ENCODE measurements at regions not wholly inside any gene's neighbourhood (a gene's known extent, or its start where the extent isn't known, plus 50 kb on each side); places are given as distances from the start of the nearest gene placed in this dataset.

DNA sequence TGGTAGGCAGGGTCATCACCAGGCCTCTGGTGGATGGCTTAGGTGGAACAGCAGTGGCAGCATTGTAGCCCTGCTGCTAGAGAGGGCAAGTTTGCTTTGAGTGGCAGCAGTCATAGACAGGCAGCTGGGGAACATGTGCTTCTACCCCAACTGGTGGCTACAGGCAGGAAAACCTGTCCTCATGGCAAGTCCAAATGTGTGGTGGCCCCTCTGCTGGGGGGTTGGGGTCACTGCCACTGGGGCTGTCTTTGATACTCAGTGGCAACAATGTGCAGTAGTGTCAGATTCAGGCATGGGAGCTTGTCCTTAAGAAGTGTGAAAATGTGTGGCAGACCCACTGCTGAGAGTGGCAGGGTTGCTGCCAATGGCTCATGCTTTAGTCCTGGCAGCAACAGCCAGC is 186.2 kb upstream of the NPSR1 start:
- Mint-ChIP-seq H3K36me3 (ENCODE audit: low read depth) (peaks cover 3% of the 10 kb centered on the region), H3K9me3 (peaks cover 8% of the 10 kb centered on the region), H3K27ac (no peak overlapping the region), H3K27me3 (ENCODE audit: low read depth) (no peaks in the 10 kb centered on the region), H3K4me1 (ENCODE audit: low read depth) (no peaks in the 10 kb centered on the region), H3K4me3 (no peak overlapping the region)
- intact Hi-C loops (cut with micrococcal nuclease), result no loop called here
- DNase-seq, result no peak
- CTCF ChIA-PET, result no interaction called here

DNA sequence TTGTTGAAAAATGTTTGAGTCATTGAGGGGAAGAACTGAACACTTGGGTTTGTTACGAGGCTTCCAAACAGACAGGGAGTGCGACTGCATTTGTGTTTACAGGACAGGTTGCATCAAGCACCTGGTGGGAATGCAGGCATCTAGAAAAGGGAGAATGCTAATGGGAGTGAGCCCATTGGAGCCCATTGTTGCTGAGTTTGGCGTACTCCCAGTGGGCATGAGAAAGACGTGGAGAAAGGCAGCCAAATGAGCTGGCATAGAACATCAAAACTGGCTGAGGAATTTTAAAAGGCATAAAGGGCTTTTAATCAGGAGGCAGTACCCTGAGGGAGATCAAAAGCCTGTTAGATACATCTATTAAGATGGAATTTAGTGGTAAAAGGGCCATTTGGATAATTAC is 171.6 kb upstream of the NPSR1 start:
- intact Hi-C loops (cut with micrococcal nuclease), result no loop called here
- Mint-ChIP-seq H3K9me3 (peaks cover 11% of the 10 kb centered on the region), H3K4me1 (ENCODE audit: low read depth) (no peaks in the 10 kb centered on the region), H3K27ac (no peak overlapping the region), H3K27me3 (ENCODE audit: low read depth) (no peaks in the 10 kb centered on the region), H3K4me3 (no peak overlapping the region), H3K36me3 (ENCODE audit: low read depth) (no peaks in the 10 kb centered on the region)
- CTCF ChIA-PET, result interaction anchor here (0.8 kb wide), 1 partner anchor 40 kb away, joined by 3 read pairs; no protein-coding TSS in a partner anchor
- DNase-seq, result no peak

DNA sequence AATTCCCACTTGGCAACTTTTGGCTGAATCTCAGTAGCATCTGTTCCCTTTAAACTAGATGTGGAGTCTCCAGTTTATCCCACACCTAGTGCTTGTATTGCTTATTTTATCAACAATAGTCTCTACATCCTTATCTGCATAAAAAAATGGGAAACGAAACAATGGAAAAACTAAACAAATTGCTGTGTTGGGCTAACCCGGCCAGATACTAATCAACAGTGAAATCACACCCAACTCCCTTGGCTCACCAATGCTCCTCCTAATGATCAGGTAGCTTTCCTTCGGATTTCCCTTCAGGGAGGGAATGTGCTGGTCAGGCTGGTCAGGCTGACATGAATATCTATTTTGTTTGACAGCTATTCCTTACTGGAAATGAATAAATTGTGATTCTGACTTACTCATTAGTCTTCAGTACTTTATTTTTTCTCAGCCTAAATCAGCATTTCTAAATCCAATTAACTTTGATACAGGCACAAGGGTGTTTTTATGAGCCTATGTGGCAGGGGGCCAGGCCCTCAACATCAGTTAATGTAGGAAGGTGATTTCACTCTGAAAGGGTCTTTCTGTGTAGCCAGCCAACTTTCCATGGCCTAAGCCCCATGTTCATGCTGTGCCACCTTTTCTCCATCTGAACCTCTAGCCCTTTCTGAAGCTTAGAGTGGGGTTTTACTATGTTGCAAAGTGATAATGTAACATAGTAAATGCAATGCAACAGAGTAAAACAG is 170.5 kb upstream of the NPSR1 start:
- Mint-ChIP-seq H3K27me3 (ENCODE audit: low read depth) (no peaks in the 10 kb centered on the region), H3K9me3 (peaks cover 11% of the 10 kb centered on the region), H3K36me3 (ENCODE audit: low read depth) (no peaks in the 10 kb centered on the region), H3K4me3 (no peak overlapping the region), H3K4me1 (ENCODE audit: low read depth) (no peaks in the 10 kb centered on the region), H3K27ac (no peak overlapping the region)
- intact Hi-C loops (cut with micrococcal nuclease), result no loop called here
- CTCF ChIA-PET, result no interaction called here
- no peak for DNase-seq

DNA sequence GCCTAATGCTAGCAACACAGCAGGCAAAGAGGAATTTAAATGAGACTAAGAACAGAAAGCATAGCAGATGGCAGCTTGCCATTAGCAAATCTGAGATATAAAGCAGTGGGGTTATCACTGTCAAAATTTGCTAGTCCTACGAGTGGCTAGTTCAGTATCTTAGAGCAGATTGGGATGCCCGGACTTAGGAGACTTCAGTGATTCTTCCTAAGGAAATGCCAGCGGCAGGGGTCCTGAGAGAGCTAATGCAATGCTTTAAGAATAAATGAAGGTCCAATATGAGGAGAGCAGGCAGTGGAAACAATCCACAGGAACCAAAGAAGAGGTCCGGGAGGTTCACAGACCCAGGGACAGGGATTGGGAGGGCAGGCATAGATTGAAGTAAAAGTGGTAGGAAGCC is 169.3 kb upstream of the NPSR1 start:
- H3K4me3 Mint-ChIP-seq, result no peak overlapping the region
- DNase-seq, result no peak
- H3K27me3 Mint-ChIP-seq (ENCODE audit: low read depth), result no peaks in the 10 kb centered on the region
- H3K4me1 Mint-ChIP-seq (ENCODE audit: low read depth), result no peaks in the 10 kb centered on the region
- H3K36me3 Mint-ChIP-seq (ENCODE audit: low read depth), result no peaks in the 10 kb centered on the region
- intact Hi-C loops (cut with micrococcal nuclease), result no loop called here
- CTCF ChIA-PET, result no interaction called here
- peaks cover 7% of the 10 kb centered on the region for H3K9me3 Mint-ChIP-seq
- H3K27ac Mint-ChIP-seq, result no peak overlapping the region

DNA sequence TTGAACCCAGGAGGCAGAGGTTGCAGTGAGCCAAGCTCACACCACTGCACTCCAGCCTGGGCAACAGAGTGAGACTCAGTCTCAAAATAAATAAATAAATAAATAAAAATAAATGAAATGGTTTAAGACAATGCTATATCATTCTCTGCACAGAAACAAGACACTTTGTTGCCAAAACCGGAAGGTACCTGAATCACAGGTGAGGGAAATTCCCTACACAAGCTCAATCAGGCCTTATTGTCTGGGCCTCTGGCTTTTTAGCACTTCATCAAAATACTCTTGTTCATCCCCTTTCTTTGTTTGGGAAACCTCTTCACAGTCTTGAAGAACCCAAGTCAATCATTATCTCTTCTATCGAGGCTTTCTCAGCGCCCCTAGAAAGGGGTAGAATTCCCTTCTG is 166.1 kb upstream of the NPSR1 start:
- CTCF ChIA-PET, result no interaction called here
- Mint-ChIP-seq H3K4me3 (no peak overlapping the region), H3K9me3 (peaks cover 9% of the 10 kb centered on the region)

DNA sequence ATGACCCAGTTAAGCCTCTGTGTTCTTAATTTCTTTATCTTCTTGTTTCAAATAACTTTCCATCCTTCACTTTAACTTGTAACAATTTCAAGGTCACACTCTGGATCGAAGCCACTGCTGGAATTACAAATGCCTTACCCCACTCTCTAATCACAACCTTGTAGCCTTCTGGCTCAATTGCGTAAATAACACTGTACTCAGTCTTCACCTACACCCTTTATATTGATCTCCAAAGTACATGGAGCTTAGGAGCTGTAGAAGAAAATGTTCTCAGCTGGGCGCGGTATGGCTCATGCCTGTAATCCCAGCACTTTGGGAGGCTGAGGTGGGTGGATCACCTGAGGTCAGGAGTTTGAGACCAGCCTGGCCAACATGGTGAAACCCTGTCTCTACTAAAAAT is 164.3 kb upstream of the NPSR1 start:
- CTCF ChIA-PET, result no interaction called here

More for the DNA sequence above, 166.1 kb upstream of the NPSR1 start:
- intact Hi-C loops (cut with micrococcal nuclease), result no loop called here
- Mint-ChIP-seq H3K27ac (no peak overlapping the region), H3K27me3 (ENCODE audit: low read depth) (no peaks in the 10 kb centered on the region), H3K36me3 (ENCODE audit: low read depth) (peaks cover 2% of the 10 kb centered on the region), H3K4me1 (ENCODE audit: low read depth) (no peaks in the 10 kb centered on the region)
- no peak for DNase-seq

DNA sequence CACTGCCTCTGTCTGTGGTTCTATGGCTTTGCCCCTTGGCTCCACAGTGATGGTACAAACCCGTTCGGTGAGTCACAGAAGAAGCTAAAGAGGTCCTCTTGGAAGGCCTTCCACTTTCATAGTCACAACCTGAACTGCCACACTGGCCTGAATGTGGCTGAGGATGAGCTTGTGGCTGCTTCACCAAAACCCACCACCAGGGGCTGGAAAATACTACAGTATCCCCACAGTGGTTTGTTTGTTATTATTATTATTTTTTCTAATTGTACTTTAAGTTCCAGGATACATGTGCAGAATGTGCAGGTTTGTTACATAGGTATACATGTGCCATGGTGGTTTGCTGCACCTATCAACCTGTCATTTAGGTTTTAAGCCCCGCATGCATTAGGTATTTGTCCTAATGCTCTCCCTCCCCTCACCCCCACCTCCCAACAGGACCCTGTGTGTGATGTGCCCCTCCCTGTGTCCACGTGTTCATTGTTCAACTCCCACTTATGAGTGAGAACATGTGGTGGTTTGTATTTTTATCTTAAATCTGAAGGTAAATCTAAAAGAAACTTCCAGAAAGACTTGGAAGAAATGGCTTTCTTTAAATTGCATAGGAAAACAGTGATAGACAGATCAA is 160.8 kb upstream of the NPSR1 start:
- DNase-seq, result no peak
- H3K4me3 Mint-ChIP-seq, result no peak overlapping the region
- H3K27ac Mint-ChIP-seq, result no peak overlapping the region
- CTCF ChIA-PET, result interaction anchor here (0.6 kb wide), 1 partner anchor 885 kb away, joined by 3 read pairs; no protein-coding TSS in a partner anchor
- H3K4me1 Mint-ChIP-seq (ENCODE audit: low read depth), result no peaks in the 10 kb centered on the region
- H3K36me3 Mint-ChIP-seq (ENCODE audit: low read depth), result peaks cover 2% of the 10 kb centered on the region
- intact Hi-C loops (cut with micrococcal nuclease), result no loop called here
- H3K27me3 Mint-ChIP-seq (ENCODE audit: low read depth), result no peaks in the 10 kb centered on the region
- peaks cover 6% of the 10 kb centered on the region for H3K9me3 Mint-ChIP-seq

More for the DNA sequence above, 164.3 kb upstream of the NPSR1 start:
- H3K9me3 Mint-ChIP-seq, result peaks cover 9% of the 10 kb centered on the region
- H3K4me1 Mint-ChIP-seq (ENCODE audit: low read depth), result no peaks in the 10 kb centered on the region
- no peaks in the 10 kb centered on the region for H3K27me3 Mint-ChIP-seq (ENCODE audit: low read depth)
- DNase-seq, result no peak
- H3K4me3 Mint-ChIP-seq, result no peak overlapping the region
- H3K36me3 Mint-ChIP-seq (ENCODE audit: low read depth), result peaks cover 2% of the 10 kb centered on the region
- intact Hi-C loops (cut with micrococcal nuclease), result no loop called here
- no peak overlapping the region for H3K27ac Mint-ChIP-seq

DNA sequence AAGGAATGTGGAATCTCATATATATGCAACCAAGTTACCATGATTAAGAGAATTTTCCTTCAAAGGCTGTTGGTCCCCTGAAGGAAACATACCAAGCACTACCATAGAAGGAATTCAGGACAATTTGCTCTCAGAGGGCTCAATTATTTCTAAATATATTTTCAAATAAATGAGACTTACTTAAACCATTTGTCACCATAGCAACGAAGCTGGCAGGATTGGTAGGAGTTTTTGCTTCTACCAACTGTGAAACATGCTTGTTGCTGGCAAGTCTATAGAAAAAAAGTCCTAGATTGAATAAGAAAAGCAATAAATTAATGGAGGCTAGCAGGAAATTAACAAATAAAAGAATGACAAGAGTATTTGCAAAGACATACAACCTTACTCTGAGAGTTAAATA is 156.9 kb upstream of the NPSR1 start:
- H3K9me3 Mint-ChIP-seq, result no peaks in the 10 kb centered on the region
- CTCF ChIA-PET, result no interaction called here
- no peaks in the 10 kb centered on the region for H3K36me3 Mint-ChIP-seq (ENCODE audit: low read depth)

DNA sequence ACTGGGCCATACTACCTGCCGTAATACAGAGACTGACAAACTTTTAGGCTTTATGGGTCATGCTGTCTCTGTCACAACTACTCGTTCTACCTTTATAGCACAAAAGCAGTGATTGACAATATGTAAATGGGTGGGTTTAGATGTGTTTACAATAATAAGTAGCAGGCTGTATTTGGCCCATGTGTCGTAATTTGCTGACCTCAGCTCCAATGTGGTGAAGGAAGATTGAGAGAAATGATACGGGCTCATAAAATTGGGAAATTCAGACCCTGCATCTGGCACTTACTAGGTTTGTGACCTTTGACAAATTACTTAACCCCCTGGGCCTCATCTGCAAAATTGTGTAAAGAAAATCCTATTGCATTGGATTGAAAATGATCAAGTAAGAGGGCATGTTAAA is 150.8 kb upstream of the NPSR1 start:
- no peaks in the 10 kb centered on the region for H3K27me3 Mint-ChIP-seq (ENCODE audit: low read depth)
- CTCF ChIA-PET, result no interaction called here
- H3K4me3 Mint-ChIP-seq, result no peak overlapping the region
- DNase-seq, result no peak
- no peak overlapping the region for H3K27ac Mint-ChIP-seq
- intact Hi-C loops (cut with micrococcal nuclease), result no loop called here
- H3K9me3 Mint-ChIP-seq, result peaks cover 2% of the 10 kb centered on the region
- no peaks in the 10 kb centered on the region for H3K4me1 Mint-ChIP-seq (ENCODE audit: low read depth)
- no peaks in the 10 kb centered on the region for H3K36me3 Mint-ChIP-seq (ENCODE audit: low read depth)

More for the DNA sequence above, 156.9 kb upstream of the NPSR1 start:
- intact Hi-C loops (cut with micrococcal nuclease), result no loop called here
- H3K27me3 Mint-ChIP-seq (ENCODE audit: low read depth), result no peaks in the 10 kb centered on the region
- H3K27ac Mint-ChIP-seq, result no peak overlapping the region
- H3K4me1 Mint-ChIP-seq (ENCODE audit: low read depth), result no peaks in the 10 kb centered on the region
- DNase-seq, result no peak
- H3K4me3 Mint-ChIP-seq, result no peak overlapping the region

DNA sequence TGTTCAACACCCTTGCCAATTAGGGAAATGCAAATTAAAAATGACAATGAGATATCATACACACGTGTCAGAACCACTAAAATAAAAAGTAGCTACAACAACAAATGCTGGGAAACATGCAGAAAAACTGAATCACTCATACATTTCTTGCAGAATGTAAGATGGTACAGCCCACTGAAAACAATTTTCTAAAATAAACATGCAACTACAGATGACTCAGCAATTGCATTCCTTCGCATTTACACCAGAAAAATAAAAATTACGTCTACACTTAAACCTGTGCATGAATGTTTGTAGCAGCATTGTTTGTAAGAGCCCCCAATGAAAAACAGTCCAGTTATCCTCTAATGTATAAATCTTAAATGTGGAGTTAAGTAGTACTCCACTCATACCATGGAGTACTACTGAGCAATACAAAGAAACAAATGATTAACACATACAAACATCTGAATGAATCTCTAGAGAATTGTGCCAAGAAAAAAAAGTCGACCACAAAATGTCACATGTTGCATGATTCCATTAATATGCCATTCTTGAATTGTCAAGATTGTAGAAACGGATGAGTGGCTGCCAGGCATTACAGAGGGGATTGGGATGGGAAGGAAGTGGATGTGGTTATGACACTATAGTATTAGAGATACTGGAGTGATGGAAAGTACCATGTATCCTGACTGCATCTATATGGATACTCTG is 134.6 kb upstream of the NPSR1 start:
- Mint-ChIP-seq H3K9me3 (peaks cover 17% of the 10 kb centered on the region), H3K4me1 (ENCODE audit: low read depth) (no peaks in the 10 kb centered on the region), H3K36me3 (ENCODE audit: low read depth) (no peaks in the 10 kb centered on the region), H3K27me3 (ENCODE audit: low read depth) (no peaks in the 10 kb centered on the region), H3K27ac (no peak overlapping the region), H3K4me3 (no peak overlapping the region)
- CTCF ChIA-PET, result no interaction called here
- DNase-seq, result no peak
- intact Hi-C loops (cut with micrococcal nuclease), result no loop called here

DNA sequence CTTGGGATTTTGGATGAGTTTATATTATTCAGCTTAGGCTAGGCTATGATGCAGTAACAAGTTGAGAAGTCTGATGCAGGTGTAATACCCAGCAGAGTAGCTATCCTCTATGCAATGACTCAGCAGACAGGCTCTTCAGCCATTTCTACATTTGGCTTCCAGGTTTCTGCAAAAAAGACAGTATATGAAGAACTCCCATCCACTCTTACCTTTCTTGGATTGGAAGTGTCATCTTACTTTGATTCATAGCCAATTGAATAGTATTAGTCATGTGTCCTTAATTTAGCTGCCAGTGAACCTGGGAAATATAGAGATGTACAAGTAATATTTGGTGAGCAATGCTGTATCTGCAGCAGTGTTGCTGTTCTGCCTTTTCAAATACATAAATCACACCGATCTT is 127.8 kb upstream of the NPSR1 start:
- no peak overlapping the region for H3K4me3 Mint-ChIP-seq
- H3K4me1 Mint-ChIP-seq (ENCODE audit: low read depth), result no peaks in the 10 kb centered on the region
- peaks cover 7% of the 10 kb centered on the region for H3K9me3 Mint-ChIP-seq
- DNase-seq, result no peak
- no peaks in the 10 kb centered on the region for H3K36me3 Mint-ChIP-seq (ENCODE audit: low read depth)
- H3K27me3 Mint-ChIP-seq (ENCODE audit: low read depth), result no peaks in the 10 kb centered on the region
- H3K27ac Mint-ChIP-seq, result no peak overlapping the region
- intact Hi-C loops (cut with micrococcal nuclease), result no loop called here
- CTCF ChIA-PET, result interaction anchor here (0.7 kb wide), 1 partner anchor 52 kb away, joined by 3 read pairs; no protein-coding TSS in a partner anchor

DNA sequence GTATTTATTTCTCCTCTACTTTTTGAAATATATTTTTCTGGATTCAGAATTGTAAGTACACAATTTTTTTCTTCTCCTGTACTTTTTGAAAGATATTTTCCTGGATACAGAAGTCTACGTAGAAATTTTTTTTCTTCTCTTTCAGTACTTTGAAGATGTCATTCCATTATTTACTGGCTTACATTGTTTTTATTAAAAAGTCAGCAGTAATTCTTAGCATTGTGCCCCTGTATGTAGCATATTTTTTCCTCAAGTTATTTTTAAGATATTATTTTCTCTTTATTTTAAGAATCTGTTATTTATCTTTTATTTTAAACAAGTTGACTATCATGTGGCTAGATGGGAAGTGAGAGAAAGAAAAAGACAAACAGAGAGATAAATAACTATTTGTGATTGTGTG is 119.0 kb upstream of the NPSR1 start:
- Mint-ChIP-seq H3K27me3 (ENCODE audit: low read depth) (no peaks in the 10 kb centered on the region), H3K9me3 (peaks cover 21% of the 10 kb centered on the region), H3K4me3 (no peak overlapping the region), H3K27ac (no peak overlapping the region), H3K4me1 (ENCODE audit: low read depth) (no peaks in the 10 kb centered on the region), H3K36me3 (ENCODE audit: low read depth) (peaks cover 2% of the 10 kb centered on the region)
- intact Hi-C loops (cut with micrococcal nuclease), result no loop called here
- CTCF ChIA-PET, result no interaction called here
- DNase-seq, result no peak

DNA sequence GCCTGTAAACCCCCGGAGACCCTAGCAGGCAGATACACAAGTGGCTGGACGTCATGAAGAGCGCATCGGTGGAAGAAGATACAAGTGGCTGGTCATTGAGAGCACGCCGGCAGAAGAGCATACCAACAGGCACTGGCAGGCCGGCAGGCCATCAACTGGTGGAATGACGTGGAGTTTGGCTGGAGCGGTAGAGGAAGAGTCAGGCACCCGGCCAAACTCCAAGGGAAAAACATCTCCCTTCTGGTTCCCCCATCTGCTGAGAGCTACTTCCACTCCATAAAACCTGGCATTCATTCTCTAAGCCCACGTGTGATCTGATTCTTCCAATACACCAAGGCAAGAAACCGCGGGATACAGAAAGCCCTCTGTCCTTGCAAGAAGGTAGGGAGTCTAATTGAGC is 113.4 kb upstream of the NPSR1 start:
- Mint-ChIP-seq H3K27me3 (ENCODE audit: low read depth) (no peaks in the 10 kb centered on the region), H3K4me3 (no peak overlapping the region), H3K9me3 (peaks cover 19% of the 10 kb centered on the region), H3K27ac (no peak overlapping the region), H3K4me1 (ENCODE audit: low read depth) (no peaks in the 10 kb centered on the region), H3K36me3 (ENCODE audit: low read depth) (peaks cover 2% of the 10 kb centered on the region)
- intact Hi-C loops (cut with micrococcal nuclease), result no loop called here
- DNase-seq, result no peak
- CTCF ChIA-PET, result no interaction called here

Data from activated naive CD4-positive, alpha-beta T cell treated with anti-CD3 and anti-CD28 coated beads for 36 hours (primary cell).